MM.1S (cell line): ENCODE measurements at regions not wholly inside any gene's neighbourhood (a gene's known extent, or its start where the extent isn't known, plus 50 kb on each side); places are given as distances from the start of the nearest gene placed in this dataset.

Experiments used
- CTCF ChIP-seq: fragments of 300-600 bp; sonication (generic); IDR thresholded peaks from 2 replicates; pipeline ENCODE4 v1.5.1; 2016; ENCODE audit warnings: antibody characterized with exemption, low read length, mixed read lengths
- EZH2 ChIP-seq: fragments of 300-600 bp; sonication (generic); optimal IDR thresholded peaks from 2 replicates; pipeline ENCODE3; 2017; ENCODE audit warnings: low read depth, mild to moderate bottlenecking, antibody characterized with exemption, low read length, mixed read lengths

DNA sequence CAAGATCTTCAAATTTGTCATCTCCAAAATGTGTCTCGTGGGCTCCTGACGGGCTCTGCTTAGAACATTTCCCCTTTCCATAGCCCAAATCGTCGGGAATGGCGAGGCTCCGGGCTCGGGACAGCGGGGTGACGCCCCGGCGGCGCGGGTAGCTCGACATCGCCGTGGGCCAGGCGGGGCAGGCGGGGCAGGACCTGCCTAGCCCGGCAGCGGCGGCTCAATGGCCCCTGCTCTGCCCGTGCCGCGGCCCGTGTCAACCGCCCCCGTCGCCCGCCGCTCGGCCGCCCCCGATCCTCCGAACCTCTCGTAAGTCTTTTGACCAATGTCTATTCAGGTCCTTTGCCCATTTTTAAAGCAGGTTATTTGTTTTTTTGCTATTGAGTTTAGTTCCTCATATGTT is 111.2 kb downstream of the PMAIP1 start:
- TF ChIP-seq CTCF (no peak), EZH2 (no peak)
